ENCODE measurements at regions not wholly inside any gene's neighbourhood (a gene's known extent, or its start where the extent isn't known, plus 50 kb on each side); places are given as distances from the start of the nearest gene placed in this dataset.

DNA sequence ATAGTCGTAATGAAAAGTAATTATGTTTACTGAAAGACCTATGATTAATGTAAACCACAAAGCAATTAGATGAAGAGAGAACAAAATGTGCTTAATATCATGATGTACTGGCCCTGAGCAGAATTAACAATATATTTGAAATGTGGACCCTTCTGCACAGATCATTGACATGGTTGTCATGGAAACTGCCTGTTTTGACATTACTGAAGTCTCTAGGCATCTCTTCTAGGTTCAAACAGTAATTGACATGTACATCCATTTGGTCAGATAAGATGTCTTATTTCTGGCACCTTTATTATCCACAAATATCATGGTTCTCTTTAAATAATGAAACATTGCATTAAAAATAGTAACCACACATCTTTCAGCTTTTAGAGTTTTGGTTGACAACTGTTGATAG lies 251.7 kb upstream of the GNPDA2 start:
- TF ChIP-seq KLF9 (CRISPR knock-in tag; IDR thresholded peaks at IDR 0.05; ENCODE audit: low read depth) = no peak
- TF ChIP-seq SPEN (CRISPR knock-in tag; IDR thresholded peaks at IDR 0.05; ENCODE audit: low read depth) = no peak
- TF ChIP-seq ZFP1 (CRISPR knock-in tag; IDR thresholded peaks at IDR 0.05) = no peak
- no peak for TF ChIP-seq ISX (CRISPR knock-in tag; conservative IDR thresholded peaks at IDR 0.05)
- no peak for TF ChIP-seq ZNF660 (CRISPR knock-in tag; IDR thresholded peaks at IDR 0.05; ENCODE audit: borderline replicate concordance, low read depth)
- no peak for TF ChIP-seq TBL1XR1 (IDR thresholded peaks at IDR 0.05; ENCODE audit: borderline replicate concordance, low read length, partially characterized antibody)
- no peak for TF ChIP-seq HIC2 (CRISPR knock-in tag; IDR thresholded peaks at IDR 0.05; ENCODE audit: low read depth)
- no peak for TF ChIP-seq ZNF562 (CRISPR knock-in tag; IDR thresholded peaks at IDR 0.05; ENCODE audit: borderline replicate concordance)
- TF ChIP-seq ZNF510 (CRISPR knock-in tag; IDR thresholded peaks at IDR 0.05; ENCODE audit: low read depth) = no peak
- no peak for TF ChIP-seq GATA4 (IDR thresholded peaks at IDR 0.05; ENCODE audit: borderline replicate concordance, low read depth)
- no peak for TF ChIP-seq CBFB (CRISPR knock-in tag; IDR thresholded peaks at IDR 0.05)
- TF ChIP-seq NPAS2 (CRISPR knock-in tag; IDR thresholded peaks at IDR 0.05; ENCODE audit: borderline replicate concordance) = no peak
- TF ChIP-seq PTBP1 (IDR thresholded peaks at IDR 0.05; ENCODE audit: low read depth, low read length, poor library complexity, severe bottlenecking) = no peak
- TF ChIP-seq ZNF326 (CRISPR knock-in tag; IDR thresholded peaks at IDR 0.05; ENCODE audit: borderline replicate concordance) = no peak
- no peak for TF ChIP-seq ZNF17 (CRISPR knock-in tag; IDR thresholded peaks at IDR 0.05)
- TF ChIP-seq, protein P1, sequence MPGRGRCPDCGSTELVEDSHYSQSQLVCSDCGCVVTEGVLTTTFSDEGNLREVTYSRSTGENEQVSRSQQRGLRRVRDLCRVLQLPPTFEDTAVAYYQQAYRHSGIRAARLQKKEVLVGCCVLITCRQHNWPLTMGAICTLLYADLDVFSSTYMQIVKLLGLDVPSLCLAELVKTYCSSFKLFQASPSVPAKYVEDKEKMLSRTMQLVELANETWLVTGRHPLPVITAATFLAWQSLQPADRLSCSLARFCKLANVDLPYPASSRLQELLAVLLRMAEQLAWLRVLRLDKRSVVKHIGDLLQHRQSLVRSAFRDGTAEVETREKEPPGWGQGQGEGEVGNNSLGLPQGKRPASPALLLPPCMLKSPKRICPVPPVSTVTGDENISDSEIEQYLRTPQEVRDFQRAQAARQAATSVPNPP (CRISPR knock-in tag; IDR thresholded peaks at IDR 0.05) = no peak
- TF ChIP-seq PAF1 (CRISPR knock-in tag; IDR thresholded peaks at IDR 0.05) = no peak
- intact Hi-C loops (cut with micrococcal nuclease; ENCODE audit: unreplicated experiment) = no loop called here
- H2AFZ ChIP-seq (ENCODE audit: low read length) = no peak overlapping the region
- H3K36me3 ChIP-seq (replicated peaks in 1 of 2; ENCODE audit: control insufficient read depth in 1 of 2, insufficient read depth in 2 of 2, low read length in 2 of 2) = no peaks in the 10 kb centered on the region
- H3K4me3 ChIP-seq (replicated peaks in 1 of 3; ENCODE audit: insufficient read depth in 1 of 3, low read depth in 2 of 3, low read length in 3 of 3) = no peak overlapping the region
- no peak for FAIRE-seq
- no peaks in the 10 kb centered on the region for H4K20me1 ChIP-seq (ENCODE audit: insufficient read depth, low read length)
- CTCF ChIA-PET (ENCODE audit: low intra/inter-chr PET ratio, low total read pairs) = no interaction called here
- POLR2A ChIA-PET = no interaction called here
- H3K79me2 ChIP-seq (ENCODE audit: insufficient read depth, low read length) = no peaks in the 10 kb centered on the region
- H3K4me2 ChIP-seq (ENCODE audit: low read depth, low read length) = no peak overlapping the region
- in situ Hi-C loops (cut with HindIII; ENCODE audit: extremely low pct_ligation_motif_present, low pct_unique_long_range_greater_than_20kb) = no loop called here
- no peak for DNase-seq (ENCODE audit: low spot score)
- H3K9me3 ChIP-seq (ENCODE audit: low read length) = peaks cover 44% of the 10 kb centered on the region
- H3K27ac ChIP-seq (ENCODE audit: extremely low read length, insufficient read depth, low read length) = no peak overlapping the region
- BruUV-seq (replicated peaks) = no TSS peak
- 0% methylated on average over 1 of the region's 1 CpG for WGBS (ENCODE audit: low lambda C conversion rate)
- no peaks in the 10 kb centered on the region for H3K27me3 ChIP-seq (ENCODE audit: control insufficient read depth in 1 of 2, insufficient read depth in 2 of 2, low read length in 2 of 2)
- ATAC-seq = no peak
- no peaks in the 10 kb centered on the region for H3K4me1 ChIP-seq (ENCODE audit: insufficient read depth, low read length)
- H3K9ac ChIP-seq (ENCODE audit: insufficient read depth, low read depth, low read length) = no peak overlapping the region

Data from HepG2 (cell line).